ENCODE measurements at regions not wholly inside any gene's neighbourhood (a gene's known extent, or its start where the extent isn't known, plus 50 kb on each side); places are given as distances from the start of the nearest gene placed in this dataset.
"Not testable (repeated sequence)": the region's sequence is repeated elsewhere in the genome, so short reads cannot be mapped to it uniquely, and the experiment has no call there.

DNA sequence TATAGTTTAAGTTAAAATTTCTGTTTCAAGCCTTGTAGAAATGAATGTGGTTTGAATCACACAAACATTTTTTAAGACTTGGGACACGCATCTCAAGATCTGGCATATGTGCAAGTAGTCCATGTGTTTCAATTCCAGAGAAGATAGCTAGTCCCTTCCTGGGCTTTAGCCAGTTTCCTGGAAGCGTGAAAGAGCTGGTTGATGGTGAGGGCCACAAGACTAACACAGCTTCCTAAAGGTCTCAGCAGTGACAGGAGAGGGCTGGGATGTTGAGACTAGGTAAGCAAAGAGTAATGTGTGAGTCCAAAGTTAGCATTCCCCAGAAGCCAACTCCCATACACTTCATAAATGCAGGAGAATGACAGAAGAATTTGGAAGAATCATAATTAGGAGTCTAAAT lies 111.9 kb upstream of the MAP2 start:
- intact Hi-C loops (cut with micrococcal nuclease; ENCODE audit: unreplicated experiment), result no loop called here
- no peaks in the 10 kb centered on the region for H3K36me3 ChIP-seq (ENCODE audit: insufficient read depth, low read length)
- no peak overlapping the region for H3K4me3 ChIP-seq (ENCODE audit: low read depth, low read length, poor library complexity, severe bottlenecking)
- no peak overlapping the region for H3K4me2 ChIP-seq (ENCODE audit: low read length)
- TF ChIP-seq CTCF (conservative IDR thresholded peaks at IDR 0.05; ENCODE audit: low read length), result no peak
- TF ChIP-seq EZH2phosphoT487 (IDR thresholded peaks at IDR 0.05; ENCODE audit: borderline replicate concordance, low read depth, low read length), result no peak
- no peak overlapping the region for H3K27ac ChIP-seq (ENCODE audit: low read depth, low read length, poor library complexity, severe bottlenecking)
- ChIA-PET CTCF (ENCODE audit: unreplicated experiment) (no interaction called here), POLR2A (no interaction called here)
- no peaks in the 10 kb centered on the region for H3K9me2 ChIP-seq (ENCODE audit: insufficient read depth, low read length)
- no peaks in the 10 kb centered on the region for H3K9me3 ChIP-seq (ENCODE audit: low read length)
- no peaks in the 10 kb centered on the region for H4K20me1 ChIP-seq (ENCODE audit: insufficient read depth, low read length)
- H3K79me2 ChIP-seq (ENCODE audit: insufficient read depth, low read depth, low read length), result no peaks in the 10 kb centered on the region
- H2AFZ ChIP-seq (ENCODE audit: low read length), result no peak overlapping the region
- H3K4me1 ChIP-seq (ENCODE audit: insufficient read depth, low read length, poor library complexity, severe bottlenecking), result no peaks in the 10 kb centered on the region
- no TSS peak for BruUV-seq (replicated peaks)
- DNase-seq (ENCODE audit: low spot score), result no peak

- H3K9me3 ChIP-seq (ENCODE audit: low read length); H3K79me2 ChIP-seq (ENCODE audit: insufficient read depth, low read depth, low read length); DNase-seq (ENCODE audit: low spot score); H3K4me2 ChIP-seq (ENCODE audit: low read length); H3K9me2 ChIP-seq (ENCODE audit: insufficient read depth, low read length); H2AFZ ChIP-seq (ENCODE audit: low read length); H3K36me3 ChIP-seq (ENCODE audit: insufficient read depth, low read length); H3K27ac ChIP-seq (ENCODE audit: low read depth, low read length, poor library complexity, severe bottlenecking); H4K20me1 ChIP-seq (ENCODE audit: insufficient read depth, low read length); BruUV-seq (replicated peaks); H3K4me1 ChIP-seq (ENCODE audit: insufficient read depth, low read length, poor library complexity, severe bottlenecking); CTCF ChIA-PET (ENCODE audit: unreplicated experiment); intact Hi-C loops (cut with micrococcal nuclease; ENCODE audit: unreplicated experiment); POLR2A ChIA-PET; H3K4me3 ChIP-seq (ENCODE audit: low read depth, low read length, poor library complexity, severe bottlenecking): not testable (repeated sequence)
Measured at GRCh38 chr2:209312450-209312849, 111.4 kb upstream of the MAP2 start.

- ChIA-PET POLR2A (interaction anchor here (0.8 kb wide), 1 partner anchor 46 kb away, joined by 4 read pairs; no protein-coding TSS in a partner anchor), CTCF (ENCODE audit: unreplicated experiment) (no interaction called here)
- H3K9me3 ChIP-seq (ENCODE audit: low read length), result no peaks in the 10 kb centered on the region
- BruUV-seq (replicated peaks), result no TSS peak
- H3K36me3 ChIP-seq (ENCODE audit: insufficient read depth, low read length), result no peaks in the 10 kb centered on the region
- no peaks in the 10 kb centered on the region for H3K9me2 ChIP-seq (ENCODE audit: insufficient read depth, low read length)
- intact Hi-C loops (cut with micrococcal nuclease; ENCODE audit: unreplicated experiment), result no loop called here
- no peaks in the 10 kb centered on the region for H3K4me1 ChIP-seq (ENCODE audit: insufficient read depth, low read length, poor library complexity, severe bottlenecking)
- H3K79me2 ChIP-seq (ENCODE audit: insufficient read depth, low read depth, low read length), result no peaks in the 10 kb centered on the region
- no peak overlapping the region for H3K4me3 ChIP-seq (ENCODE audit: low read depth, low read length, poor library complexity, severe bottlenecking)
- TF ChIP-seq EZH2phosphoT487 (IDR thresholded peaks at IDR 0.05; ENCODE audit: borderline replicate concordance, low read depth, low read length), result no peak
- TF ChIP-seq CTCF (conservative IDR thresholded peaks at IDR 0.05; ENCODE audit: low read length), result no peak
- H4K20me1 ChIP-seq (ENCODE audit: insufficient read depth, low read length), result no peaks in the 10 kb centered on the region
- no peak overlapping the region for H3K4me2 ChIP-seq (ENCODE audit: low read length)
- H3K27ac ChIP-seq (ENCODE audit: low read depth, low read length, poor library complexity, severe bottlenecking), result no peak overlapping the region
- DNase-seq (ENCODE audit: low spot score), result no peak
- no peak overlapping the region for H2AFZ ChIP-seq (ENCODE audit: low read length)
Measured at GRCh38 chr2:209314653-209315052, 109.2 kb upstream of the MAP2 start.
